Keratinocyte (primary cell): ENCODE measurements at regions not wholly inside any gene's neighbourhood (a gene's known extent, or its start where the extent isn't known, plus 50 kb on each side); places are given as distances from the start of the nearest gene placed in this dataset.

Source experiments
- DNase-seq: peaks from one replicate; pipeline ENCODE4 v3.0.0-alpha.2; 2011; ENCODE audit warnings: low read depth, missing footprints, low spot score
- FAIRE-seq: peaks from 2 replicates; lab custom pipeline; 2011; peaks lifted over from hg19 to GRCh38; lab: Jason Lieb, UNC
- H2AFZ ChIP-seq: 2 replicates; pipeline ENCODE4 v1.6.0; 2012; ENCODE audit warnings: low read length, control low read depth, inconsistent platforms; ENCODE audit not compliant: control insufficient read depth
- H3K27ac ChIP-seq: 2 replicates; pipeline ENCODE4 v1.5.1; 2011; ENCODE audit warnings: low read length; ENCODE audit not compliant: control insufficient read depth, insufficient read depth
- H3K27me3 ChIP-seq: 3 replicates; pipeline ENCODE4 v1.6.0; 2011; ENCODE audit warnings: low read length; ENCODE audit not compliant: control insufficient read depth, insufficient read depth; ENCODE audit errors: extremely low read depth
- H3K36me3 ChIP-seq, 2 experiments: 2 replicates in 1 of 2; 3 replicates in 1 of 2; pipeline ENCODE4 v1.5.1; 2011; ENCODE audit warnings: low read length in 2 of 2, mild to moderate bottlenecking in 1 of 2; ENCODE audit not compliant: control insufficient read depth in 2 of 2, insufficient read depth in 2 of 2; ENCODE audit errors: extremely low read depth in 1 of 2
- H3K4me1 ChIP-seq: 3 replicates; pipeline ENCODE4 v1.5.1; 2011; ENCODE audit warnings: low read length; ENCODE audit not compliant: control insufficient read depth, insufficient read depth; ENCODE audit errors: extremely low read depth
- H3K4me2 ChIP-seq: 3 replicates; pipeline ENCODE4 v1.6.0; 2011; ENCODE audit warnings: low read depth, low read length; ENCODE audit not compliant: control insufficient read depth, insufficient read depth; ENCODE audit errors: extremely low read depth
- H3K4me3 ChIP-seq, 3 experiments: fragments of 200-600 bp in 1 of 3; sonication (generic) in 1 of 3; 2 replicates in 2 of 3; 3 replicates in 1 of 3; pipeline ENCODE4 v1.5.1; 2011 to 2016; ENCODE audit warnings: low read length in 3 of 3, mild to moderate bottlenecking in 3 of 3, control low read depth in 2 of 3, inconsistent platforms in 1 of 3, low read depth in 1 of 3, mixed read lengths in 1 of 3, mixed run types in 1 of 3, moderate library complexity in 1 of 3; ENCODE audit not compliant: control insufficient read depth in 2 of 3, insufficient read depth in 2 of 3; ENCODE audit errors: extremely low read depth in 1 of 3
- H3K79me2 ChIP-seq: 2 replicates; pipeline ENCODE4 v1.6.0; 2012; ENCODE audit warnings: low read length; ENCODE audit not compliant: control insufficient read depth, insufficient read depth
- H3K9ac ChIP-seq: 3 replicates; pipeline ENCODE4 v1.6.0; 2011; ENCODE audit warnings: low read length; ENCODE audit not compliant: control insufficient read depth, insufficient read depth; ENCODE audit errors: extremely low read depth
- H3K9me1 ChIP-seq: 3 replicates; pipeline ENCODE4 v1.6.0; 2011; ENCODE audit warnings: low read length; ENCODE audit not compliant: control insufficient read depth, insufficient read depth; ENCODE audit errors: extremely low read depth
- H3K9me3 ChIP-seq: 2 replicates; pipeline ENCODE4 v1.5.1; 2012; ENCODE audit warnings: low read depth, low read length; ENCODE audit not compliant: control insufficient read depth
- H4K20me1 ChIP-seq: 3 replicates; pipeline ENCODE4 v1.6.0; 2011; ENCODE audit warnings: low read length; ENCODE audit not compliant: control insufficient read depth, insufficient read depth; ENCODE audit errors: extremely low read depth
- EZH2 ChIP-seq: IDR thresholded peaks from one replicate; pipeline ENCODE4 v1.6.1; 2012; ENCODE audit warnings: inconsistent platforms, mild to moderate bottlenecking, low read length, moderate library complexity
- dilution Hi-C: fragments of 300-500 bp; cut with MboI; formaldehyde crosslinking; loops from one replicate; pipeline ENCODE4 v1.7.0; 2020; ENCODE audit warnings: low sequenced_read_pairs; ENCODE audit not compliant: extremely low pct_ligation_motif_present
- TF ChIP-seq, protein P1 (sequence below), 3 experiments: IDR thresholded peaks in 1 of 3; conservative IDR thresholded peaks in 1 of 3; optimal IDR thresholded peaks in 1 of 3; 2 replicates in 2 of 3; 3 replicates in 1 of 3; pipeline versions ENCODE3 to v1.5.1; 2011; ENCODE audit warnings: low read length in 3 of 3, mild to moderate bottlenecking in 3 of 3, moderate library complexity in 2 of 3, control low read depth in 1 of 3, inconsistent platforms in 1 of 3; ENCODE audit not compliant: insufficient read depth in 2 of 3; ENCODE audit errors: extremely low read depth in 1 of 3

DNA sequence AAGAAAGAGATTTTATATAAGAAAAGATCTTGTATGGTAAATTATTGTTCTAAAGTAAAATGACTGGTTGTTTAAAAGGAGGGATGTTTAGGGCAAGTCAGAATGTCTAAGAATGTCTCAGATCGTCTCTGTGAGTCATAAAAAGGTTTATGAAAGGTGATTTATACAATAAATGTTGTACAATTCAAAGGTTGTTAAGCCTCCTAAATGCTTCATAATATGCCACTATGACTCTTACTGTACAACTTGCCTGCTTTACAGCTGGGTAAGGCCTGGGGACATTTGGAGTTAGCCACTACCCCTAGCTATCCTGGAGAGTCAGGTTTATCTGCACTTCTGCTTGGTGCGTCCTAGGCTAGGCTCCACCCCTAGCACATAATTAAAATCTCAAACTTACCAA lies 927.4 kb downstream of the FSCB start:
- no peak for DNase-seq
- no peaks in the 10 kb centered on the region for H3K4me1 ChIP-seq
- H3K27me3 ChIP-seq, result no peaks in the 10 kb centered on the region
- no peaks in the 10 kb centered on the region for H3K79me2 ChIP-seq
- no peak overlapping the region for H2AFZ ChIP-seq
- H3K9ac ChIP-seq, result no peak overlapping the region
- no peaks in the 10 kb centered on the region for H3K36me3 ChIP-seq
- no peak overlapping the region for H3K27ac ChIP-seq
- no peaks in the 10 kb centered on the region for H3K9me1 ChIP-seq
- no peak for TF ChIP-seq EZH2
- TF ChIP-seq, protein P1, sequence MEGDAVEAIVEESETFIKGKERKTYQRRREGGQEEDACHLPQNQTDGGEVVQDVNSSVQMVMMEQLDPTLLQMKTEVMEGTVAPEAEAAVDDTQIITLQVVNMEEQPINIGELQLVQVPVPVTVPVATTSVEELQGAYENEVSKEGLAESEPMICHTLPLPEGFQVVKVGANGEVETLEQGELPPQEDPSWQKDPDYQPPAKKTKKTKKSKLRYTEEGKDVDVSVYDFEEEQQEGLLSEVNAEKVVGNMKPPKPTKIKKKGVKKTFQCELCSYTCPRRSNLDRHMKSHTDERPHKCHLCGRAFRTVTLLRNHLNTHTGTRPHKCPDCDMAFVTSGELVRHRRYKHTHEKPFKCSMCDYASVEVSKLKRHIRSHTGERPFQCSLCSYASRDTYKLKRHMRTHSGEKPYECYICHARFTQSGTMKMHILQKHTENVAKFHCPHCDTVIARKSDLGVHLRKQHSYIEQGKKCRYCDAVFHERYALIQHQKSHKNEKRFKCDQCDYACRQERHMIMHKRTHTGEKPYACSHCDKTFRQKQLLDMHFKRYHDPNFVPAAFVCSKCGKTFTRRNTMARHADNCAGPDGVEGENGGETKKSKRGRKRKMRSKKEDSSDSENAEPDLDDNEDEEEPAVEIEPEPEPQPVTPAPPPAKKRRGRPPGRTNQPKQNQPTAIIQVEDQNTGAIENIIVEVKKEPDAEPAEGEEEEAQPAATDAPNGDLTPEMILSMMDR (optimal IDR thresholded peaks at IDR 0.05 in 1 of 3, IDR thresholded peaks at IDR 0.05 in 1 of 3, conservative IDR thresholded peaks at IDR 0.05 in 1 of 3; ENCODE audit: extremely low read depth in 1 of 3, insufficient read depth in 2 of 3, low read length in 3 of 3), result no peak
- H3K4me3 ChIP-seq, result no peak overlapping the region
- no peak for FAIRE-seq
- H3K9me3 ChIP-seq, result no peaks in the 10 kb centered on the region
- dilution Hi-C loops, result no loop called here
- H4K20me1 ChIP-seq, result no peaks in the 10 kb centered on the region
- no peak overlapping the region for H3K4me2 ChIP-seq

DNA sequence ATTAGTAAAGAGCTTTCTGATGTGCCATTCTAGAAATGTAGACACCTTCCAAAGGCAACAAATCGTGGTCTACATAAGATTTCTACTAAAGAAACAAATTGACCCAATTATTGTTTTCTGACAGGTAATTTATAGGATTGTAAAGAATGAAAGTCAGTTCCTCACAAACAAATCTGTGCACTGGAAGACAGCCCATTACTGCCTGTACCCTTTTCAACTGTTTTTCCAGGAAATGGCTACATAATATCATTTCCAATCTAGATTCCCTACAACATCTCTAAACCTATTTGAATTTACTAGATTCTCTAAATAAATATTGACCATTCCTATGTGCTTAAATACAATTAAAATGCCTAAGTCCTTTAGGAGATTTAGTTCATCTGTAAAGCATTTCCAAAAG lies 939.1 kb downstream of the FSCB start:
- Histone ChIP-seq H3K36me3 (no peaks in the 10 kb centered on the region), H2AFZ (no peak overlapping the region), H3K4me2 (no peak overlapping the region), H3K27me3 (no peaks in the 10 kb centered on the region), H3K9me1 (no peaks in the 10 kb centered on the region), H3K27ac (no peak overlapping the region), H4K20me1 (no peaks in the 10 kb centered on the region), H3K9me3 (no peaks in the 10 kb centered on the region), H3K4me1 (no peaks in the 10 kb centered on the region), H3K9ac (no peak overlapping the region), H3K4me3 (no peak overlapping the region), H3K79me2 (no peaks in the 10 kb centered on the region)
- dilution Hi-C loops, result no loop called here
- no peak for TF ChIP-seq EZH2
- TF ChIP-seq, protein P1 (optimal IDR thresholded peaks at IDR 0.05 in 1 of 3, IDR thresholded peaks at IDR 0.05 in 1 of 3, conservative IDR thresholded peaks at IDR 0.05 in 1 of 3; ENCODE audit: extremely low read depth in 1 of 3, insufficient read depth in 2 of 3, low read length in 3 of 3), result no peak
- FAIRE-seq (no peak), DNase-seq (no peak)
